CD4-positive, alpha-beta T cell treated with Interleukin-1 beta for 1 hour (primary cell): ENCODE measurements at regions not wholly inside any gene's neighbourhood (a gene's known extent, or its start where the extent isn't known, plus 50 kb on each side); places are given as distances from the start of the nearest gene placed in this dataset.
"Not testable (repeated sequence)": the region's sequence is repeated elsewhere in the genome, so short reads cannot be mapped to it uniquely, and the experiment has no call there.

ENCODE experiments used
- DNase-seq, 2 donors: peaks; one replicate each; pipeline ENCODE4 v3.0.0-alpha.2; 2020 to 2022

DNA sequence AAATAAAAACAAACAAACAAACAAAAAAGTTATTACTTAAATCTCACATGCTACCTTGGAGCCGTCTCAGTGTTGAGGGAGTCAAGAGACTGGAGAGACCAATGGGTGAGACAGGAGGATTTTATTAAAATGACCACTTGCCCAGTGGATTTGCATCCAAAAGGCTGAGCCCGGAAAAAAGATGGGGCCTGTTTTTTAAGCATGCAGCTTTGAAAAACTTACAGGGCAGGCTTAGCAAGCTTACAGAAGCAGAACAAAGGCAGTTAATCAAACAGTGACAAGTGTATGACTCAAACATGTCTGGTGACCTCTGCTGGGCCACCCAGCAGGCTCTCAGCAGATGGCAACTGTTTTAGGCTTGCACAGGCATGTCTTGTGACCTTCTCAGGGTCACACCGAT lies 82.5 kb downstream of the POTEH start:
- not testable (repeated sequence) for DNase-seq

DNA sequence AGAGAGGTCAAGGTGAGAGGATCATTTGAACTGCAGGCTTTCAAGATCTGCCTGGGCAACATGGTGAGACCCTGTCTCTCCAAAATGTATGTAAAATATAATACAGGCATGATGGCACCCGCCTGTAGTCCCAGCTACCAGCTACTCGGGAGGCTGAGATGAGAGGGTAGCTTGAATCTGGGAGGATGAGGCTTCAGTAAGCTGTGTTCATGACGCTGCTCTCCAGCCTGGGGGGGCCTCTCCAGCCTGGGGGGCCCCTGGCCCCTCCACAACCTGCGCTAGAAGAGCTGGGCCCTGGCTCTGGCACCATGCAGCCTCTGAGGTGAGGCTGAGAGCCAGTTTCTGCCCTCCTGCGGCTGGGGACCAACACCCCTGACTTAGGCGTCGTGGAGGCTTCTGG lies 85.3 kb downstream of the POTEH start:
- DNase-seq: not testable (repeated sequence)

DNA sequence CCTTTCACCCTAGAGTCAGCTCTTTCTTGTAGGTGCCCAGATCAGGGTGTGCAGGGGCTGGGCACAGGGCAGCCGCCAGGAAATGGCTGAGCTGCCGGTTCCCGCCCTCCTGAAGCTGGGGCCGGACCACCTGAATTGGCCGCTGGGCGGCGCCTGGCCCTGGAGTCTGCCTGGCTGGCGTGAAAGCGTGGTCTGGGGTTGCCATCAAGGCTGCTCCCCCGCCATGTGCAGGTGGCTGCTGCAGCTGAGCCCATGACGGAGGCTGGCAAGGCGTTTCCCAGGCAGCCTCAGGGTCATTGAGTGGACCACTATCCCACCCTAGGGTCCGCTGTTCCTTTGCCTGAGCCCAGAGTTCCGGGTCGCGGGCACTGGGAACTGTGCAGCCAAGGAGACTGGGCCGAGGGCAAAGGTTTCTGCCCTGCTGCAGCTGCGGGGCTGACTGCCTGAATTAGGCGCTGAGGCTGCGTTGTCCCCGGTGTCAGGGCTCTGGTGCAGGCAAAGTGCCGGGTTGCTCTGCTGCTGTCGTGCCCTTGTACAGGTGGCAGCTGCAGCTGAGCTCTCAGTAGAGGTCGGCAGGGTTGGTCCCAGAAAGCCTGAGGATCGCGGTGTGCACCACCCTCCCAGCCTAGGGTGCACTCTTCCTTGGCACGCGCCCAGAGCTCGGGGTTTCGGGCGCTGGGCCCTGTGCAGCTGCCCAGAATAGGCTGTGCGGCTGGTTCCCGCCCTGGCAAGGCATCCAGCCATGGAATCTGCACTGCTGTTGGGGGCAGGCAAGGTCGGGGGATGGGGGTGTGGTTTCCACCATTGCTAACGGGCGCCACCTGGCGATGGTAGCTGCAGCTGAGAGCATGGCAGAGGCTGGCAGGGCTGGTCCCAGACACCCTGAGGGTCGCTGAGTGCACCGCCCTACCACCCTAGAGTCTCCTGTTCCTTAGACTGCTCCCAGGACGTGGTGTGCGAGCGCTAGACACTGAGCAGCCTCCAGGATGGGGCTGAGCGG lies 86.1 kb downstream of the POTEH start:
- DNase-seq: not testable (repeated sequence)

DNA sequence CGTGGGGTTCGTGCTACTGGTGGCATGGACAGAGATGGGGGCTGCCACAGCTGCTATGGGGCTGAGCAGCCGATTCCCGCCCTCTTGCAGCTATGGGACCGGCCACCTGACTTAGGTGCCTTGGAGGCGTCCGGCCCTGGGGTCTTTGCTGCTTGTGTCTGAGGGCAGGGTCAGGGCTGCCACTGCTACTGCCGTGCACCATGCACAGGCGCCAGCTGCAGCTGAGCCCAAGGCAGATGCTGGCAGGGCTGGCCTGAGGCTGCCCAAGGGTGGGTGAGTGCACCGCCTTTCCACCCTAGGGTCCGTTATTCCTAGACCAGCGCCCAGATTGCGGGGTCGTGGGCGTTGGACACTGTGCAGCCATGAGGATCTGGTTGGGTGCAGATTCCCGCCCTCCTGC lies 86.9 kb downstream of the POTEH start:
- DNase-seq: not testable (repeated sequence)

DNA sequence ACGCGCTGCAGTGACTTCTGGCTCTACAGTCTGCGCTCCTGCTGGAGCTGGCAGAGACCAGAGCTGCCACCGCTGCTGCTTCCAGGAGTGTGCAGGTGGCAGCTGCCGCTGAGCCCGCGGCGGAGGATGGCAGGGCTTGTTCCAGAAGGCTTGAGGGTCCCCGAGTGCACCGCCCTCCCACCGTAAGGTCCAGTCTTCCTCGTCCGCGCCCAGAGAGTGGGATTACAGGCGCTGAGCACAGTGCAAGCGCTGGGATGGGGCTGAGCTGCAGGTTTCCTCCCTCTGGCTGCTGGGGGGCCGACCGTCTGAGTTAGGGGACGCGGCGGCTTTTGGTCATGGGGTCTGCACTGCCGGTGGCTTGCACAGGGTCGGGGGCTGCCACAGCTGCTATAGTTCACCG lies 87.3 kb downstream of the POTEH start:
- DNase-seq: not testable (repeated sequence)

DNA sequence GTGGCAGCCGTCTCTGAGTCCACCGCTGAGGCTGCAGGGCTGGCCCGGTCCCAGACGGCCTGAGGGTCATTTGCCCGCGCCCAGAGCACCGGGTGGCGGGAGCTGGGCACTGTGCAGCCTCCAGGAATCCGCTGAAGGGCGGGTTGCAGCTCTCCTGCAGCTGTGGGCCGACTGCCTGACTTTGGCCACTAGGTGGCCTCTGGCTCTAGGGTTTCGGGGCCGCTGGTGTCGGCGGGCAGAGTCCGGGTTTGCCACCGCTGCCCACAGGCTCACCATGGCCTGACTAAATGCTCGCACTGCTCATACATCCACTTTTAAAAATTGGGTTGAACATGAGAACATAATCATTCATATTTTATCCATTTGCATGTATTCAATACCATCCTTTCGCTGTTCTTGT lies 87.7 kb downstream of the POTEH start:
- not testable (repeated sequence) for DNase-seq

DNA sequence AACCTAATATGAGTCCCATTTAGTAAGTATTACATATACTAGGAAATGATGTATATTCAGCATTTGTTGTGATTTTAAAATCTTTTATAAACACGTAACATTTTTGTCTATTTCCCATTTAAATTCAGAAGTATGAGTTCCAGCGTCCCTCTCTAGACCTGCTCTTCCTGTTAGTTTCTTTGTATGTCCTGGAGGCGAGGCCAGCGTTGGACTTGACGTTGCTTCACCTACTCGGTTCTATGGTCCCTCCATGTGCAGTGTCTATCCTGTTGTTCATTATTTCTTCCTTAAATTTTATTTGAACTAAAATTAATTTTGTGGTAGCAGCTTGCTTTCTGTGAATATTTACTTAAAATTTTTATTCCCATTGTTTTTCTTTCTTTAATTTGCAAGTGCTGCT lies 88.5 kb downstream of the POTEH start:
- not testable (repeated sequence) for DNase-seq

DNA sequence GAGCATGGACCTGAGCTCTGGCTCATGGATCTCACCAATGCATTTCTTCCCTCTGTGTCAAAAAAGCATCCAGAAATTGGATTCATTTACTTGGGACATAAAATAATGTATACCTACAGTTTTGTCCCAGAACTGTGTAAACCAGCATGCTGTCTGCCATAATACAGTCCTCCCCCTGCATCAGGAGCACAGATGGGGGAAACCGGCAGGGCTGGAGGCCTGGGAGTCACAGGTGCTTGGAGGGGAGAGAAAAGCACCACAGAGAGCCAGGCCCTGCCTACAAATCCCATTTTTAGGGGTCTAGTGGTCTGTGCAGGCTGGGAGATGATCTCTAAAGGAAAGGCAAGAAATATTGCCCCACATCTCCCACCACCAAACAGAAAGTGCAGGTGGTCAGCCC lies 91.8 kb downstream of the POTEH start:
- DNase-seq: not testable (repeated sequence)

DNA sequence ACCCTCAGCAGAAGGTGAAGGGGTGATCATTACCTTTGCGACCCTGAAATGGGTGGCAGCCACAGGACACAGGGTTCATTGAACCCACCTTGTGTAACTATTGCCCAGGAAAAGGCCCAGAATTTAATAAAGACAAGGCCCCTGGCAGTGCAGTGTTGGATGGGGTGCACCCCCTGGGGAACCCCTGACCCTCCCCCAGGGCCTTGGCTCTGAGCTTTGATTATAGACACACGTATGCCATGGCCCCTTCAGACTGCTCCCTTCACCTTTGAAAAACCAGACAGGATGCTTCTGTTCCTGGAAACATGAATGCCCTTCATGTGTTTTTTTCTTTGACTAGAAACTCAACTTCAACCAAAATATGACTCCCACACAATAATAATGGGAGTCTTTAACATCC lies 93.1 kb downstream of the POTEH start:
- not testable (repeated sequence) for DNase-seq

DNA sequence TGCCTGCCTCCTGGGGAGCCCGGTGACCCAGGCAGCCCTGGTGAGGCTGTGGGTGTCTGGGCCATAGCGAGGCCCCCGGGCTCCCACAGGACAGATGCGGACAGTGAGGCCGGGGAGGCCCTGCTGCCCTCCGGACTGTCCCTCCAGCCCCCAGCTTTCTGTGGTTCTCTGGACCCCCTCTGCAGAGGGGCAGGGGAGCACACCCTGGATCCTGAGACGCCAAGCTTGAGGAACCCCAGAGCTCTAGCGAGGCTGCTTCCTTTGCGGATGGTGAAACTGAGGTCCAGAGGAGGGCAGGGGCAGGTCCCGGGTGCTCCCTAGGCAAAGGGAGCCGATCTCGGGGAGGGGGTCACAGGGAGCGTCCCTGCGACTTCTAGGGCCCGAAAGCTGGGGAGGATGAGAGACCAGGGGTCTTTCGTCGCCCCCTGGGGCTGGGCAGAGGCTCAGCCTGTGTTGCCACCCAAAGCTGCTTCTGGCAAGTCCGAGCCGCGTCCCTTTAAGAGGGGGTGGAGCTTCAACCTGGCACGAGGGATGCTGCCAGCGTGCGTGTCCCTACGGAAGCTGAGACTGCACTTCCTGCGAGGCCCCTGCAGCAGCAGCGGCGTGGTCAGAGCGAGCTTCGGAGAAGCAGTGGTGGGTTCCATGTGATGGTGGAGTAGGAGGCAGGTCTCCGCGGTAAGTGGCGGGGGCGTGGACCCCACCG lies 94.7 kb downstream of the POTEH start:
- DNase-seq: not testable (repeated sequence)

DNA sequence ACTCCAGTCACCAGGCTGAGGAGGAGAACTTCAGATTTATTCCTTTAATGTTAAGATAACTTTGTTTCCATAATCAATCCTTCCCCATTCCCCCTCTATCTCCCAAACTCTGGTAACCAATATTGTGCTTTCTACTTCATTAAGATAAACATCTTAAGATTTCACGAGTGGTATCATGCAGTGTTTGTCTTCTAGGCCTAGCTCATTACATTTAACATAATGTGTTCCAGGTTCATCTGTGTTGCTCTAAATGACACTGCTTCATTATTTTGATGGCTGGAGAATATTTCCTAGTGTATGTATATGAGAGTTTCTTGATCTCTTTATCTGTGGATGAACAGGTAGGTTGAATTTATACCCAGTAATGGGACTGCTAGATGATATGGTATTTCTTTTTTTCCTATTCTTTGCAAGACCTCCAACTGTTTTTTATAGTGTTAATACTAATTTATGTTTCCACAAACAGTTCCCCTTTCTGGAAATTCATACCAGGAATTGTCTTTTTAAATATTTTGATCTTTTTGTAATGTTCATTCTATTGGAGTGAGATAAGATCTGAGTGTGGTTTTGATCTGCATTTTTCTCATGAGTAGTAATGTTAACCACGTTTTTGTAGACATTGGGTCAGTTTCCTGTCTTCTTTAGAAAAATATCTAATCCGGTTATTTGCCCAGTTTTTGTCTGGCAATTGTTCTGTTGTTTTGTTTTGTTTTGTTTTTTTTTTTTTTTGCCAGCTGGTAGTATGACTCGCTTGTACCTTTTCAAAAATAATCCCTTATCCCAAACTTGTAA lies 97.3 kb downstream of the POTEH start:
- not testable (repeated sequence) for DNase-seq

DNA sequence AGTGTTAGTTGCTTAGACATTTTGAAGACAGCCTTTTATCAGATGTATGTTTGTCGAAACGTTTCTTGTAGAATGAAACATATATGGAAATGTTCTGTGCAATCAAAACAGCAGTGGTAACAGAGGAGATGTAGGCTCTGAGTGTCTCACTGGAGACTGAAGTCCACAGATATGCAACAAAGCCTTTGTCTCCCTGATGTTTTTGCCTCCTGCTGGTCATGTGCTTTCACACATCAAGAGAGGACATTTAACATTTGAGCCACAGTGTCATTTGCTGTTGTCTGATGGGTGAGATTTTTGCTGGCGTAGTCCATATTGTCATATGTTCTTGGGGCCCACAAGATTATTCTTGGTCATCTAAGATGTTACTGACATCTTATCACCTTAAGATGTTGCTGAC lies 101.7 kb downstream of the POTEH start:
- not testable (repeated sequence) for DNase-seq

DNA sequence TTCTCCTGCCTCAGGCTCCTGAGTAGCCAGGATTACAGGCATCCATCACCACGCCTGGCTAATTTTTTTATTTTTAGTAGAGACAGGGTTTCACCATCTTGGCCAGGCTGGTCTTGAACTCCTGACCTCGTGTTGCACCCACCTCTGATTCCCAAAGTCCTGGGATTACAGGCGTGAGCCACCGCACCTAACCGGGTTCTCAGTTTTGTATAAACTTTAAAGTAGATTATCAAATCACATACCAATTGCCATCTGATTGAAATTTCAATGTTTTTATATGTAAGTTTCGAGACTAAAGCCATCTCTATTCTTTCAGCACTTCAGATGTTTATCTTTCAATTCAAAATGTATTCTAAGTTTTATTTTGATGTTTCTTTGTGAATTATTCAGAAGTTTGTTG lies 110.1 kb downstream of the POTEH start:
- not testable (repeated sequence) for DNase-seq

DNA sequence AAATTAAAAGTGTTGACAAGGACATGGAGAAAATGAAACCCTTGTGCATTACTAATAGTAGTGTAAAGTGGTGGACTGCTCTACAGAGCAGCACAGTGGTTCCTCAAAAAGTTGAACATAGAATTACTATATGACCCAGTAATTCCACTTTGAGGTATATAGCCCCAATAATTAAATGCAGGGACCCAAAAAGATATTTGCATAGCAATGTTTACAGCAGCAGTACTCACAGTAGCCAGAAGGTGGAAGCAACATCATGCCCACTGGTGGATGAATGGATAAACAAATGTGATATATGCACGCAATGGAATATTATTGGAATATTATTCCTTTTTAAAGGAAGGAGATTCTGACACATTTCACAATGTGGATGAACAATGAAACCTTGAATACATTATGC lies 121.3 kb downstream of the POTEH start:
- DNase-seq: not testable (repeated sequence)

DNA sequence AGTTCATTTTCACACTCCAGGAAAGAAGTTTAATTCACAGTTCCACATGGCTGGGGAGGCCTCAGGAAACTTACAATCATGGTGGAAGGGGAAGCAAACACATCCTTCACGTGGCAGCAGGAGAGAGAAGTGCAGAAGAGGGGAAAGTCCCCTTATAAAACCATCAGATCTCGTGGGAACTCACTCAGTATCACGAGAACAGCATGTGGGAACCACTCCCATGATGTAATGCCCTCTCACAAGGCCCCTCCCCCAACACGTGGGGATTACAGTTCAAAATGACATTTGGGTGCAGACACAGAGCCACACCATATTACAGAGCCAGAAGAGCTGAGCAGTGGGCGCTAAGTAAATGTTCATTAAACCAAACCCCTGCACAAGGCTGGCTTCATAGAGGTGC lies 126.0 kb downstream of the POTEH start:
- not testable (repeated sequence) for DNase-seq

DNA sequence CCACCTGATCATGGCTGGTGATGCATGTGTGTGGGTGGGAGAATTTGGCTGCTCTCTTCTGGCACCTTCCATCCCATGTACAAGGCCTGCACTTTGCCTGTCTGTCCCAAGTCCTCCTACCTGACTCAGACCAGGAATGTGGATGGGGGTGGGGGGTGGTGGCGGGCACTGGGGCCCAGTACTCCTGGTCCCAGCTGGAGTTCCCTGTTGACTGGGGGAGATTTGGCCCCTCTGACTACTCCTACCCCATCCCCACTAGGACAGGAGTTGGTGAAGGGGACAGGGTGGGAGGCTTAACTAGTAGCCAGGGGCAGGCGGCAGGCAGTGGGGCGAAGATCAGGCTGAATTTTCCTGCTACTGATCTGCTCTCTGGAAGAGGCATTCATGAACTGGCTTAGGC lies 126.6 kb downstream of the POTEH start:
- DNase-seq: not testable (repeated sequence)

DNA sequence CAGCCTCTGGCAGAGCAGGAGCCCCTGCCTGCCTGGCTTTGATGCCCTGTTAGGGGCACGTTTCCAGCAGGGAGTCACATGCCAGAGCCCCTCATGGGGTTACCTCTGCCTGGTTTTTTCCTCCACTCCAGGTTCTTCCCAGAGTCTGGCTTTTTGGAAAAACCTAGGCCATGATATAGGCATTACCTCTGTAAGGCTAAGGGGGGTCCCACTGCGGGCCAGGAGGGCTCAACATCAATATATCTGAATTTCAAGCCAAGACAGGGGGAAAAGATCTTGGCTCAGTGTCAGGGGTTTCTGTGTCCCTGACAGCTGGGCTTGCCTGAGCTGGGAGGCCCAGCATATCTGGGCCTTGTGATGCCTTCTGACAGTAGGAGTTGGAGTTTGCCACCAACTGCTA lies 127.4 kb downstream of the POTEH start:
- not testable (repeated sequence) for DNase-seq

DNA sequence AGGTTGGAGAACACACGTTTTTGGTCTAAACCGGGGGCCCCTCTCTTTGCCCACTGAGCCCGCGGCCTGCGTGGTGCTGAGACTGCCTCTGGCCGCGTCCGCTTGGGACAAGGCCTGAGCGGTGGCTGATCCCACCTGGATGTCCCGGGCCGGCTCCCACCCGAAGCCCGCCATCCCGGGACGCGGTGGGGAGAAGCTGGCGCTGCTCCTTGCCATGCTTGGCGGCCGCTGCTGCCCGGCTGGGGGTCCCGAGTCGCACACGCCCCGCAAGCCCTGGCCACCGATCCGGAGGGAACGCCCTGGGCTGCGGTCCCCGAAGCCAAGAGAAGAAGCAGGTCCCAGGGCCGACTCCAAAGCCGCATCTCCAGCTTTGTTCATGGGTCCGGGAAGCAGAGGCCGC lies 130.1 kb downstream of the POTEH start:
- not testable (repeated sequence) for DNase-seq

DNA sequence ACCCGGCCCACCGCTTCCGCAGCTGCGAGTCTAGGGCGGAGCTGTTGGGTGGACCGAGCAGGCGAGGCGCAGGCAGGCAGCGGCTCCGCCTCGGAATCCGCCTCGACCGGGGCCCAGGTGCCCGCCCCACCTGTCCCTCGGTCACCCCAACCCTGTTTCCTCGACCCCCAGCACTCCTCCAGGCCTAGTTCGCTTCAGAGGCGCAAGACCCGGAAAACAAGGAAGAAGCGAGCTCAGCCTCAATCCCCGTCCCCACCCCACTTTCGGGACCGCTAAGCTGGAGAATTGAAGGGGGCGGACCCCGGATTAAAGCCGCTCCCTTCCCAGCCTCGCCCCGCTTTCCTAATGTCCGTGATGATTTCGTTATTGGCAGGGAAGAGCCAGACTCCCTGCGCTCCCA lies 131.3 kb downstream of the POTEH start:
- DNase-seq: not testable (repeated sequence)

DNA sequence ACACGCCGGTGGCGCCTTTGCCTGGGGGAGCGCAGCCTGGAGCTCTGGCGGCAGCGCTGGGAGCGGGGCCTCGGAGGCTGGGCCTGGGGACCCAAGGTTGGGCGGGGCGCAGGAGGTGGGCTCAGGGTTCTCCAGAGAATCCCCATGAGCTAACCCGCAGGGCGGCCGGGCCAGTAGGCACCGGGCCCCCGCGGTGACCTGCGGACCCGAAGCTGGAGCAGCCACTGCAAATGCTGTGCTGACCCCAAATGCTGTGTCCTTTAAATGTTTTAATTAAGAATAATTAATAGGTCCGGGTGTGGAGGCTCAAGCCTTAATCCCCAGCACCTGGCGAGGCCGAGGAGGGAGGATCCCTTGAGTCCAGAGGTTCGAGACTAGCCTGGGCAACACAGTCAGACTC lies 132.2 kb downstream of the POTEH start:
- DNase-seq: not testable (repeated sequence)

DNA sequence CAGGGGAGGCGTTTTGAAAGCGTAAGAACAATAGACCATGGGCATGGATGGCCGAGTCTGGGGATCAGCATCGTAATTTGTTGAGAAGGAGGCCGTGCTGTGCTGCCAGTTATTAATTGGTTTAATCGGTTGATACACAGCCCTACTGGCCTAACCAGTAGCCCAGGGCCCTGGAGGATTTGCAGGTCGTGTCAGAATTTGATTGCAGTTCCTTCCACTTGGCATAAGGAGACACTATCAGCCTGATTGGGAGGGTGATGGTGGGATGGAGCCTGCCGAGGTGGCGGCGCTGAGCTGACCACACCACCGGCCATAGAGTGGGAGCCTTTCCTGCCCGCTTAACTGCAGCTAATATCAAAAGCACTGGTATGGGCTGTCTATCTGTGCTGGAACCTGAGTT lies 133.4 kb downstream of the POTEH start:
- DNase-seq: not testable (repeated sequence)

DNA sequence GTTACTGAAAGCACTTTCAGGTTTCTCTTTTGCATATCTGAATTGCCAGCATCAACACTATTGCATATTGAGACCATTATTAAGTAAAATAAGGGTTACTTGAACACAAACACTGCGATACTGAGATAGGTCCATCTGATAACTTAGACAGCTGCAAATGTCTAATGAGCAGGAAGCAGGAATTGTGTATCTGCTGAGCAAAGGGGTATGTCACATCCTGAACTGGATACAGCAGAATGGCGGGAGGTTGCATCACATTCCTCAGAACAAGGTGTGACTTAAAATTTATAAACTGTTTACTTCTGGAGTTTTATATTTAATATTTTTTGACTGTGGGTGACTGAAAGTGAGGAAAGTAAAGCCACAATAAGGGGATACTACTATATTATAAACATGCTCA lies 142.4 kb downstream of the POTEH start:
- DNase-seq: not testable (repeated sequence)

DNA sequence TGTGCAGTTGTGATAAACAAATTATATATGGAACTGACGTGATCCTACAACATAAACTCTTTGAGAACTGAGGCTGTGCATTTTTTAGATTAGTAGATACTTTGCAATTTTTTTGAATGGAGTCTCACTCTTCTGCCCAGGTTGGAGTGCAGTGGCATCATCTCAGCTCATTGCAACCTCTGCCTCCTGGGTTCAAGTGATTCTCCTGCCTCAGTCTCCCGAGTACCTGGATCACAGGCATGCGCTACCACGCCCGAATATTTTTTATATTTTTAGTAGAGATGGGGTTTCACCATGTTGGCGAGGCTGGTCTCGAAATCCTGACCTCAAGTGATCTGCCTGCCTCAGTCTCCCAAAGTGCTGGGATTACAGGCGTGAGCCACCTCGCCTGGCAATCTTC lies 145.9 kb downstream of the POTEH start:
- not testable (repeated sequence) for DNase-seq
